ENCODE measurements at regions not wholly inside any gene's neighbourhood (a gene's known extent, or its start where the extent isn't known, plus 50 kb on each side); places are given as distances from the start of the nearest gene placed in this dataset.

GRCh38 chr11:69386594-69387408, 92.8 kb downstream of the MYEOV start:
- TF ChIP-seq CTCF (IDR thresholded peaks at IDR 0.05; ENCODE audit: borderline replicate concordance, extremely low read depth, low read length, poor library complexity, severe bottlenecking) (no peak), EZH2 (IDR thresholded peaks at IDR 0.05; ENCODE audit: borderline replicate concordance, low read depth, low read length, severe bottlenecking) (no peak)
